Mesothelial cell of epicardium (in vitro differentiated cells): ENCODE measurements at regions not wholly inside any gene's neighbourhood (a gene's known extent, or its start where the extent isn't known, plus 50 kb on each side); places are given as distances from the start of the nearest gene placed in this dataset.

ENCODE experiments used
- DNase-seq, 2 experiments: peaks; one replicate each; pipeline ENCODE4 v3.0.0; 2021; ENCODE audit warnings: low spot score in 2 of 2; ENCODE audit not compliant: unreplicated experiment in 2 of 2
- H3K27ac Mint-ChIP-seq: 2 replicates; pipeline ENCODE4 v1.8.0; 2021; ENCODE audit warnings: mixed read lengths
- H3K27me3 Mint-ChIP-seq: 2 replicates; pipeline ENCODE4 v1.8.0; 2021; ENCODE audit warnings: low read depth, mixed read lengths
- H3K36me3 Mint-ChIP-seq: 2 replicates; pipeline ENCODE4 v1.8.0; 2021; ENCODE audit warnings: mixed read lengths
- H3K4me1 Mint-ChIP-seq: 2 replicates; pipeline ENCODE4 v1.8.0; 2021; ENCODE audit warnings: mixed read lengths
- H3K4me3 Mint-ChIP-seq: 2 replicates; pipeline ENCODE4 v1.8.0; 2021; ENCODE audit warnings: mild to moderate bottlenecking, moderate library complexity, mixed read lengths
- H3K9me3 Mint-ChIP-seq: 2 replicates; pipeline ENCODE4 v1.8.0; 2021; ENCODE audit warnings: mixed read lengths
- CTCF ChIP-seq: fragments of 200-600 bp; sonication (generic); IDR thresholded peaks from one replicate; pipeline ENCODE4 v1.5.0; 2021; ENCODE audit warnings: antibody characterized with exemption; ENCODE audit not compliant: unreplicated experiment

GRCh38 chr18:77804382-77804781 is 554.7 kb downstream of the GALR1 start:
- Mint-ChIP-seq H3K9me3 (no peaks in the 10 kb centered on the region), H3K4me3 (no peak overlapping the region), H3K4me1 (no peaks in the 10 kb centered on the region), H3K36me3 (no peaks in the 10 kb centered on the region), H3K27ac (no peak overlapping the region), H3K27me3 (peaks cover 9% of the 10 kb centered on the region)
- TF ChIP-seq CTCF: no peak
- DNase-seq: no peak

GRCh38 chr18:77807650-77808049 is 558.0 kb downstream of the GALR1 start:
- Mint-ChIP-seq H3K9me3 (no peaks in the 10 kb centered on the region), H3K4me3 (no peak overlapping the region), H3K4me1 (no peaks in the 10 kb centered on the region), H3K36me3 (no peaks in the 10 kb centered on the region), H3K27ac (no peak overlapping the region), H3K27me3 (peaks cover 9% of the 10 kb centered on the region)
- no peak for TF ChIP-seq CTCF
- DNase-seq: no peak

GRCh38 chr18:77811503-77811902 is 561.9 kb downstream of the GALR1 start:
- H3K4me3 Mint-ChIP-seq: no peak overlapping the region
- no peaks in the 10 kb centered on the region for H3K36me3 Mint-ChIP-seq
- no peak for TF ChIP-seq CTCF
- H3K9me3 Mint-ChIP-seq: peaks cover 4% of the 10 kb centered on the region
- H3K27ac Mint-ChIP-seq: no peak overlapping the region
- H3K4me1 Mint-ChIP-seq: no peaks in the 10 kb centered on the region
- DNase-seq: no peak
- peaks cover under 1% of the 10 kb centered on the region for H3K27me3 Mint-ChIP-seq

- Mint-ChIP-seq H3K27me3 (no peaks in the 10 kb centered on the region), H3K4me1 (no peaks in the 10 kb centered on the region), H3K4me3 (no peak overlapping the region), H3K9me3 (peaks cover 14% of the 10 kb centered on the region), H3K36me3 (no peaks in the 10 kb centered on the region), H3K27ac (no peak overlapping the region)
- DNase-seq: no peak
- TF ChIP-seq CTCF: no peak
These were observed 566.2 kb downstream of the GALR1 start for GRCh38 chr18:77815666-77816338.

GRCh38 chr18:77818328-77818727 is 568.7 kb downstream of the GALR1 start:
- H3K9me3 Mint-ChIP-seq: peaks cover 15% of the 10 kb centered on the region
- TF ChIP-seq CTCF: no peak
- no peaks in the 10 kb centered on the region for H3K4me1 Mint-ChIP-seq
- H3K27me3 Mint-ChIP-seq: no peaks in the 10 kb centered on the region
- H3K36me3 Mint-ChIP-seq: no peaks in the 10 kb centered on the region
- no peak overlapping the region for H3K27ac Mint-ChIP-seq
- DNase-seq: no peak
- H3K4me3 Mint-ChIP-seq: no peak overlapping the region

GRCh38 chr18:77820472-77820871 is 570.8 kb downstream of the GALR1 start:
- H3K4me1 Mint-ChIP-seq: no peaks in the 10 kb centered on the region
- H3K27me3 Mint-ChIP-seq: no peaks in the 10 kb centered on the region
- no peak for DNase-seq
- H3K4me3 Mint-ChIP-seq: no peak overlapping the region
- no peak overlapping the region for H3K27ac Mint-ChIP-seq
- TF ChIP-seq CTCF: no peak
- H3K36me3 Mint-ChIP-seq: no peaks in the 10 kb centered on the region
- H3K9me3 Mint-ChIP-seq: peaks cover 15% of the 10 kb centered on the region
